ENCODE measurements at regions not wholly inside any gene's neighbourhood (a gene's known extent, or its start where the extent isn't known, plus 50 kb on each side); places are given as distances from the start of the nearest gene placed in this dataset.
"Not testable (repeated sequence)": the region's sequence is repeated elsewhere in the genome, so short reads cannot be mapped to it uniquely, and the experiment has no call there.

DNA sequence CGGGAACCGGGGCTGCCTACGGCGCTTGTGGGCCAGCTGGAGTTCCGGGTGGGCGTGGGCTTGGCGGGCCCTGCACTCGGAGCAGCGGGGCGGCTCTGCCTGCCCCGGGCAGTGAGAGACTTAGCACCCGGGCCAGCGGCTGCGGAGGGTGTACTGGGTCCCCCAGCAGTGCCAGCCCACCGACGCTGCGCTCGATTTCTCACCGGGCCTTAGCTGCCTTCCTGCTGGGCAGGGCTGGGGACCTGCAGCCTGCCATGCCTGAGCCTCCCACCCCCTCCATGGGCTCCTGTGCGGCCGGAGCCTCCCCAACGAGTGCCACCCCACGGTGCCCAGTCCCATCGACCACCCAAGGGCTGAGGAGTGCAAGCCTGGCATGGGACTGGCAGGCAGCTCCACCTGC is 72.8 kb upstream of the SSBP2 start:
- DNase-seq = not testable (repeated sequence)

DNA sequence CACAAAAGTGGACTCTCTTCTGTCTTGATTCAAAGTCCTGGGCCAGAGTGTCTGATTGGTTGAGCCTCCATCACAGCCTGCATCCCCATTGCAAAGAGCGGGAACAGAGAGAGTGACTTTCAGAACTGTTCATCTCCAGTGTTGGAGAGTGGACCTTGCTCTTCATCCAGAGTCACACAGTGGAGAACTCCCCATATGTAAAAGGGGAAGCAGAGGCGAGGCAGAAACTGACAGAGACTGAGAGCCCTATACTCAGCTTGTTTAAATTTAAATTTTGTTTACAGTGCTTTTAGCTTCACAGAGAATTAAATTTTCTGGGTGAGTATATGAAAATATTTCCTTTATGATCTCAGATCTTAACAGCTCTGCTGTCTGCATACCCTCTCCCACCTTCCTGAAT is 70.0 kb upstream of the SSBP2 start:
- no peak for DNase-seq

DNA sequence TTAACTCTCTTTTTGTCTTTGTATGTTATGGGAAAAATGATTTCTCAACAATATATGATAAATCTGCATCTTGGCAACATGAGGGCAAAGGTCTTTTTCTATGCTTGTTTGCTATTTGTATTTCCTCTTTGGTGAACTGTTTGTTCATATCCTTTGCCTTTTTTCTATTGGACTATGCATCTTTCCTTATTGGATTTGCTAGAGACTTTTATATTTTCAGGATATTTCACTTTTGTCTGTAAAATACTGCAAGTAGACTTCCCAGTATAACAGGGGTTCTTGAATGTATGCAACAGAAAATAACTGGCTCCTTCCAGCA is 69.4 kb upstream of the SSBP2 start:
- no peak for DNase-seq

GRCh38 chr5:81819556-81820317 is 68.8 kb upstream of the SSBP2 start:
- DNase-seq = no peak

- DNase-seq = no peak
These were observed 67.1 kb upstream of the SSBP2 start for GRCh38 chr5:81817980-81818379.

DNA sequence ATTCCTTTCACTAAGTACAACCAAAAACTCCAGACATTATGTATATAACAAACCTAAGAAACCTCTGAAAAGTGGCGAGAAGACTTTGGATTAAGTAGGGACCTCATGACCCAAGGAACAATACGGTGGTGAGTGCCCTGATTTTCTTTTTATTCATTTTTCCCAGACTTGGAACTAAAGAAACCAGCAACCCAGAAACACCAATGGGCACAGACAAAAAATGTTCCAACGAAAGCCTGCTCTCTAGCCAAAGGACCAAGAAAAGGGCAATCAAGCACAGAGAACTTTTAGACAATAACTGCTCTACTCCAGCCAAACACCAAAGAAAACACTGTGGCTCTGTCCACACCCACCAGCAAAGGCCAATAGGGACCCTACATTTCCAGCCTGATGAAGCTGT is 66.2 kb upstream of the SSBP2 start:
- DNase-seq = no peak

GRCh38 chr5:81815321-81815720 is 64.4 kb upstream of the SSBP2 start:
- DNase-seq = no peak

GRCh38 chr5:81808106-81808505 is 57.2 kb upstream of the SSBP2 start:
- DNase-seq = no peak

DNA sequence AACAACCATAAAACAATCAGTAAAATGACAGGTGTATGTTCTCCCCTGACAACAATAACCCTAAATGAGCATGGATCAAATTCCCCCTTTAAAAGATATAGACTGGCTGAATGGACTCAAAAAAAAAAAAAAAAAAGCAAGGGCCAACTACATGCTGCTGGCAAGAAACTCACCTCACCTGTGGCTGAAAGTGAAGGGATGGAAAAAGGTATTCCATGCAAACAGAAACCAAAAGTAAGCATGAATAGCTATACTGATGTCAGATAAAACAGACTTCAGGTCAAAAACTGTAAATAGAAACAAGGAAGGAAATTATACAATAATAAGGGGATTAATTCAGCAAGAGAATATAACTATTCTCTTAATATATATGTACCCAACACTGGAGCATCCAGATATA is 54.2 kb upstream of the SSBP2 start:
- no peak for DNase-seq

GRCh38 chr5:81803812-81804211 is 52.9 kb upstream of the SSBP2 start:
- no peak for DNase-seq

- DNase-seq = no peak
These were observed 51.7 kb upstream of the SSBP2 start for GRCh38 chr5:81802625-81803024.

DNA sequence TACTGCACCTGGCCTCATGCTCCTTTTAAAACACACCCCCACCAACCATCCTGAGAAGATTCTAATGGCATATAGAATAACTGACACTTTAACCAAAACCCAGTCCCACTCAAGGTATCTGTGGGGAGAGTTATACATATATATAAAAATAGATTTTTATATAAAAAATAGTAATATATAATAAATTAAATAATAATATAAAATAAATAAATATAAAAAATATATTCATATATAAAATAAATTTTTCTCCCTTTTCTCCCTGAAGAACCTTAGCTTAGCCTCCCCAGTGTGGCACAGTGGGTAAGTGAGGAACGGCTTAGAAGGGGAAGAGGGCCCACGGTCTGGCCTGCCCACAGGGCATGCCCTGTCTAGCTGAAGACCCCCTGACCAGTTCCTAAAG is 51.1 kb upstream of the SSBP2 start:
- DNase-seq = no peak

DNA sequence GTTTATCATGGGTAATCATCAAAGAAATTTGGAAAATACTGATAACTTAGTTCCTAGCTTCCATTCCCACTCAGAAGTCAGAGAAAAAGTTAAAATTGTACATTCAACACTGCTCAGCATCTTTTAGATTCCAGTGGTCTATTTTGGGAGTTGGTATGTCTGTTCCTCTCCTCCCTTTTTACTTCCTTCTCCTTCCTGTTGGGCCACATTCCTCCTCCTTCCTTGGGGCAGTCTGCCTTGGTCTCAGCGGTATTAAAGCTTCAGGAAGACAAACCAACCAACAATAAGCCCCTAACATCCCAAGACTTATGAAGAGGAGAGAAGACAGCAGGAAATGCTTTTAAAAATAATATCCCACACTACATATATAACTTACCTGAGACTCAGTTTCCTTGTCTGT is 49.9 kb upstream of the SSBP2 start:
- no peak for DNase-seq
